Smooth muscle cell (in vitro differentiated cells): ENCODE measurements at regions not wholly inside any gene's neighbourhood (a gene's known extent, or its start where the extent isn't known, plus 50 kb on each side); places are given as distances from the start of the nearest gene placed in this dataset.

Experiments
- DNase-seq: peaks from one replicate; lab custom pipeline; 2025; ENCODE audit not compliant: unreplicated experiment; lab: John Stamatoyannopoulos, UW
- H2AFZ ChIP-seq: fragments of 200-600 bp; sonication (generic); 2 replicates; pipeline ENCODE4 v1.6.0; 2016; ENCODE audit warnings: antibody characterized with exemption, low read depth, mild to moderate bottlenecking
- H3F3A ChIP-seq: fragments of 200-600 bp; sonication (generic); 2 replicates; pipeline ENCODE4 v1.6.0; 2017; ENCODE audit warnings: antibody characterized with exemption, low read depth
- H3K27ac ChIP-seq: fragments of 200-600 bp; sonication (generic); 2 replicates; pipeline ENCODE4 v1.5.1; 2016; ENCODE audit warnings: low read depth, mild to moderate bottlenecking
- H3K27me3 ChIP-seq: fragments of 200-600 bp; sonication (generic); 2 replicates; pipeline ENCODE4 v1.6.1; 2016; ENCODE audit warnings: low read depth, mild to moderate bottlenecking
- H3K36me3 ChIP-seq: fragments of 200-600 bp; sonication (generic); 2 replicates; pipeline ENCODE4 v1.5.1; 2016; ENCODE audit warnings: low read depth
- H3K4me1 ChIP-seq: fragments of 200-600 bp; sonication (generic); 2 replicates; pipeline ENCODE4 v1.5.1; 2016; ENCODE audit warnings: low read depth
- H3K4me2 ChIP-seq: fragments of 200-600 bp; sonication (generic); 2 replicates; pipeline ENCODE4 v1.6.0; 2016; ENCODE audit warnings: mild to moderate bottlenecking
- H3K4me3 ChIP-seq: fragments of 200-600 bp; sonication (generic); 2 replicates; pipeline ENCODE4 v1.5.1; 2016; ENCODE audit warnings: mild to moderate bottlenecking
- H3K79me2 ChIP-seq: fragments of 200-600 bp; sonication (generic); 2 replicates; pipeline ENCODE4 v1.6.0; 2016; ENCODE audit warnings: low read depth, mild to moderate bottlenecking
- H3K9ac ChIP-seq: fragments of 200-600 bp; sonication (generic); 2 replicates; pipeline ENCODE4 v1.6.0; 2016; ENCODE audit warnings: low read depth
- H3K9me3 ChIP-seq: fragments of 200-600 bp; sonication (generic); replicated peaks from 2 replicates; pipeline ENCODE4 v1.5.1; 2016; ENCODE audit warnings: low read depth
- H4K20me1 ChIP-seq: fragments of 200-600 bp; sonication (generic); 2 replicates; pipeline ENCODE4 v1.6.0; 2016; ENCODE audit warnings: low read depth
- WGBS: methylation state at CpG from one replicate; pipeline ENCODE4 v1.1.7; 2016; ENCODE audit warnings: low lambda C conversion rate; 5-methylcytosine and 5-hydroxymethylcytosine counted together
- TF ChIP-seq, protein P1 (sequence below): fragments of 200-600 bp; sonication (generic); IDR thresholded peaks from 2 replicates; pipeline ENCODE4 v1.5.1; 2017; ENCODE audit warnings: borderline replicate concordance, mild to moderate bottlenecking, antibody characterized with exemption; ENCODE audit not compliant: insufficient read depth, poor library complexity, severe bottlenecking

DNA sequence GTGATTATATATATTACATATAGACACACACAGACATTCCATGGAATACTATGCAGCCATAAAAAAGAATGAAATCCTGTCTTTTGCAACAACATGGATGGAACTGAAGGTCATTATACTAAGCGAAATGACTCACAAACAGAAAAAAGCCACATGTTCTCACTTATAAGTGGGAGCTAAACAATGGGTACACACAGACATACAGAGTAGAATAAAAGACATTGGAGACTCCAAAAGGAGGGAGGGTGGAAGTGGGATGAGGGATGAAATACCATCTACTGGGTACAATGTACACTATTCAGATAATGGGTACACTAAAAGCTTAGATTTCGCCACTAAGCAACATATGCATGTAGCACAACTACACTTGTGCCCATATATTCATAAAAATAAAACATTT, 170.0 kb upstream of the RGMB start:
- Histone ChIP-seq H3K9me3 (no peaks in the 10 kb centered on the region), H3K79me2 (no peaks in the 10 kb centered on the region), H3K36me3 (no peaks in the 10 kb centered on the region), H2AFZ (no peak overlapping the region), H3K4me2 (no peak overlapping the region), H3K9ac (no peak overlapping the region), H3K4me1 (no peaks in the 10 kb centered on the region), H3F3A (no peaks in the 10 kb centered on the region), H4K20me1 (no peaks in the 10 kb centered on the region), H3K4me3 (no peak overlapping the region), H3K27ac (no peak overlapping the region), H3K27me3 (no peaks in the 10 kb centered on the region)
- no peak for DNase-seq
- TF ChIP-seq, protein P1, sequence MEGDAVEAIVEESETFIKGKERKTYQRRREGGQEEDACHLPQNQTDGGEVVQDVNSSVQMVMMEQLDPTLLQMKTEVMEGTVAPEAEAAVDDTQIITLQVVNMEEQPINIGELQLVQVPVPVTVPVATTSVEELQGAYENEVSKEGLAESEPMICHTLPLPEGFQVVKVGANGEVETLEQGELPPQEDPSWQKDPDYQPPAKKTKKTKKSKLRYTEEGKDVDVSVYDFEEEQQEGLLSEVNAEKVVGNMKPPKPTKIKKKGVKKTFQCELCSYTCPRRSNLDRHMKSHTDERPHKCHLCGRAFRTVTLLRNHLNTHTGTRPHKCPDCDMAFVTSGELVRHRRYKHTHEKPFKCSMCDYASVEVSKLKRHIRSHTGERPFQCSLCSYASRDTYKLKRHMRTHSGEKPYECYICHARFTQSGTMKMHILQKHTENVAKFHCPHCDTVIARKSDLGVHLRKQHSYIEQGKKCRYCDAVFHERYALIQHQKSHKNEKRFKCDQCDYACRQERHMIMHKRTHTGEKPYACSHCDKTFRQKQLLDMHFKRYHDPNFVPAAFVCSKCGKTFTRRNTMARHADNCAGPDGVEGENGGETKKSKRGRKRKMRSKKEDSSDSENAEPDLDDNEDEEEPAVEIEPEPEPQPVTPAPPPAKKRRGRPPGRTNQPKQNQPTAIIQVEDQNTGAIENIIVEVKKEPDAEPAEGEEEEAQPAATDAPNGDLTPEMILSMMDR: no peak
- WGBS: 50% methylated on average over 2 of the region's 2 CpGs

DNA sequence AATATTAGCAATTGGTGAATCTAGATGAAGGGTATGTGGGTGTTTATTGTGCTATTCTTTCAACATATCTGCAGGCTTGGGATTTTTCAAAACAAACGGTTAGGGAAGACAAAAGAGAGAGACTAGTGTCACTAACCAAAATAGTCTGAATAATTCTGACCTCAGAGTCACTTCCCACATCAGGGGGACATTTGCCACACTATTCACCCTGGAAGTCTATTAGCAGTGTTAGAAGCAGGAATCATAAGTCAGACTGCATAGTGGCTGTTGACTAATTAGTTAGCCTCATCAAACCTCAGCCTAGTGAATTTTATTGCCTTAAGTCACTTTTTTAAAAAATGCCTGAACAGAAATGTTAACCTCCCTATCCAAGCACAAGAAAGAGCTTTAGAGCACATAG, 169.2 kb upstream of the RGMB start:
- Histone ChIP-seq H3K4me2 (no peak overlapping the region), H3K9me3 (no peaks in the 10 kb centered on the region)

DNA sequence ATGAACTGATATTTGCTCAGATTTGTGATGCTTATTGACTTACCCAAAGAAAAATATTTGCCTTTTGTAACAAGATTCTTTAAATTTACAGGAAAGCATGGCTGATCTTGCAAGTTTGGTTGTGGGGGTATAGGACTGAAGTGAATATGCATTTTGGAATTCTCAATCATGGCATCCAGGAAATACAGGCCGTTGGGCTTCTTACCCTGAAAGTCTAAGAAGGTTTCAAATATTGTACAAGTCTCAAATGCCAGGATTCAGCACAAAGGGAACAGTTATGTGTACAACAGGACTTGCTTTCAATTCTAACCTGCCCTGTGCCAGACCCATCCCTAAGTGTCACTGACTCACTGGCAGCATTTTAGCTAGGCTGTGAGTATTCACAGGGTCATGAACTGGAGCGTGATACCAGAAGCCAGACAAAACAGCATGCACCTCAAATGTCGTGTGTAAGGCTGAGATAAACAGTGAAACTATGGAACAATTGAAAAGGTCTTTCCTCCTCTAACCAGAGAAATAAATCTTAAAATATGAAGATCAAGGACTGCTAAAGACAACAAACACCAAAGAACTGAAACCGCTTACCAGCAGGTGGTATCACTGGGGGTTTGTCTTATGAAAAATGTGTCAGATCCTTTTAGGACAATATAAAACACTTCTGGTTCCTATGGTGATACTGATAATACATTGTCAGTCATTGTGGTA, 168.6 kb upstream of the RGMB start:
- Histone ChIP-seq H3K36me3 (no peaks in the 10 kb centered on the region), H3K27ac (no peak overlapping the region), H2AFZ (no peak overlapping the region), H3K4me3 (no peak overlapping the region), H3K9ac (no peak overlapping the region), H3K4me2 (no peak overlapping the region), H3K79me2 (no peaks in the 10 kb centered on the region), H3K9me3 (no peaks in the 10 kb centered on the region), H3K27me3 (no peaks in the 10 kb centered on the region), H3F3A (no peaks in the 10 kb centered on the region), H4K20me1 (no peaks in the 10 kb centered on the region), H3K4me1 (no peaks in the 10 kb centered on the region)
- 77% methylated on average over 4 of the region's 4 CpGs for WGBS
- DNase-seq: no peak
- TF ChIP-seq, protein P1: no peak

More for the DNA sequence above, 169.2 kb upstream of the RGMB start:
- Histone ChIP-seq H3K4me1 (no peaks in the 10 kb centered on the region), H2AFZ (no peak overlapping the region), H3K4me3 (no peak overlapping the region), H3K79me2 (no peaks in the 10 kb centered on the region), H3F3A (no peaks in the 10 kb centered on the region), H3K36me3 (no peaks in the 10 kb centered on the region), H4K20me1 (no peaks in the 10 kb centered on the region), H3K9ac (no peak overlapping the region), H3K27ac (no peak overlapping the region), H3K27me3 (no peaks in the 10 kb centered on the region)
- DNase-seq: no peak
- 61% methylated on average over 1 of the region's 1 CpG for WGBS
- TF ChIP-seq, protein P1: no peak

DNA sequence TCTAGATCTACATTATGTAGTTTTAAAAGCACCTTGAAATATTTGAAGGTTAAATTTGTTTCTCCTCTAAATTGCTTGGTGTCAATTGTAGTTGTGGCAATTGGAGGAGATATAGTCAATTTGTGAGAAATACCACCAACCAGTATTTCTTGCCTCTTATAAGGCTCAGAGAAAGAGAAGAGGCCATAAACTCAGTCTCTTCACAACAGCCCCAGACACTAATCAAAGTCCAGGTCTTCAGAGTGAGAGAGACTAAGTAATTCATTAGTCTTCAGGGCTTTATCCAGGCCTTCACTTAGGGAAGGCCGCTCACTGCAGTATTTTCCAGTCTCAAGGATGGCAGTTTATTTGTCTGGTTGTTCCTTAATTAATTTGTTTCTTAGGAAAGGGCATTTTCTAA, 168.0 kb upstream of the RGMB start:
- Histone ChIP-seq H3K9me3 (no peaks in the 10 kb centered on the region), H3K4me1 (no peaks in the 10 kb centered on the region), H3K36me3 (no peaks in the 10 kb centered on the region), H3F3A (no peaks in the 10 kb centered on the region), H3K4me2 (no peak overlapping the region), H3K27ac (no peak overlapping the region), H3K9ac (no peak overlapping the region), H3K79me2 (no peaks in the 10 kb centered on the region), H4K20me1 (no peaks in the 10 kb centered on the region), H3K27me3 (no peaks in the 10 kb centered on the region), H3K4me3 (no peak overlapping the region), H2AFZ (no peak overlapping the region)
- no peak for DNase-seq
- 88% methylated on average over 1 of the region's 1 CpG for WGBS
- TF ChIP-seq, protein P1: no peak
